ENCODE measurements at regions not wholly inside any gene's neighbourhood (a gene's known extent, or its start where the extent isn't known, plus 50 kb on each side); places are given as distances from the start of the nearest gene placed in this dataset.

DNA sequence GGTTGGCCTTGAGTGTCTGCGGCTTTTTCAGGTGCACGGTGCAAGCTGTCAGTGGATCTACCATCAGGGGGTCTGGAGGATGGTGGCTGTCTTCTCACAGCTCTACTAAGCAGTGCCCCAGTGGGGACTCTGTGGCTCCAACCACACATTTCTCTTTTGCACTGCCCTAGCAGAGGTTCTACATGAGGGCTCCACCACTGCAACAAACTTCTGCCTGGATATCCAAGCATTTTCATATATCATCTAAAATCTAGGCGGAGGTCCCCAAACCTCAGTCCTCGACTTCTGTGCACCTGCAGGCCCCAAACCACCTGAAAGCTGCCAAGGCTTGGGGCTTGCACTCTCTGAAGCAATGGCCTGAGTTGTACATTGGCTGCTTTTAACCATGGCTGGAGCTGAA lies 601.5 kb downstream of the MTRR start:
- no peaks in the 10 kb centered on the region for H3K4me1 ChIP-seq (ENCODE audit: insufficient read depth, low read length)
- no peak overlapping the region for H3K4me3 ChIP-seq (ENCODE audit: low read length)
- no peak for DNase-seq
- Mint-ChIP-seq H3K27me3 (no peaks in the 10 kb centered on the region), H3K27ac (no peak overlapping the region), H3K4me3 (no peak overlapping the region), H3K9me3 (peaks cover 4 to 16% (median 13%) of the 10 kb centered on the region in 5 donors), H3K36me3 (no peaks in the 10 kb centered on the region), H3K4me1 (no peaks in the 10 kb centered on the region)
- POLR2A ChIA-PET, result no interaction called here
- H3K27me3 ChIP-seq (ENCODE audit: insufficient read depth, low read length, poor library complexity, severe bottlenecking), result no peaks in the 10 kb centered on the region
- no peak overlapping the region for H3K27ac ChIP-seq (ENCODE audit: low read depth, low read length)
- no peaks in the 10 kb centered on the region for H3K36me3 ChIP-seq (ENCODE audit: insufficient read depth, low read length)
- CTCF ChIA-PET, result no interaction called here
- no peaks in the 10 kb centered on the region for H3K9me3 ChIP-seq (ENCODE audit: low read length)

DNA sequence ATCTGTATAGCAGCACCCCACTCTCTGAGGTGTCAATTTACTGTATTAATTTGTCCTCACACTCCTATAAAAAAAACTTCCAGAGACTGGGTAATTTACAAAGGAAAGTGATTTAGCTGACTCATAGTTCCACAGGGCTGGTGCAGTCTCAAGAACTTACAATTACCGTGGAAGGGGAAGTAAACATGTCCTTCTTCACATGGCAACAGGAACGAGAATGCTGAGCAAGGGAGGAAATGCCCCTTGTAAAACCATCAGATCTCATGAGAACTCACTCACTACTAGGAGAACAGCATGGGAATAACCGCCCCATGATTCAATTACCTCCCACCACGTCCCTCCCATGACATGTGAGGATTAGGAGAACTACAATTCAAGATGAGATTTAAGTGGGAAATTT lies 602.6 kb downstream of the MTRR start:
- Mint-ChIP-seq H3K27me3 (no peaks in the 10 kb centered on the region), H3K4me1 (no peaks in the 10 kb centered on the region), H3K9me3 (peaks cover 4 to 19% (median 13%) of the 10 kb centered on the region in 5 donors), H3K36me3 (no peaks in the 10 kb centered on the region), H3K4me3 (no peak overlapping the region), H3K27ac (no peak overlapping the region)
- Histone ChIP-seq H3K4me3 (ENCODE audit: low read length) (no peak overlapping the region), H3K36me3 (ENCODE audit: insufficient read depth, low read length) (no peaks in the 10 kb centered on the region), H3K4me1 (ENCODE audit: insufficient read depth, low read length) (no peaks in the 10 kb centered on the region), H3K27me3 (ENCODE audit: insufficient read depth, low read length, poor library complexity, severe bottlenecking) (no peaks in the 10 kb centered on the region), H3K9me3 (ENCODE audit: low read length) (no peaks in the 10 kb centered on the region), H3K27ac (ENCODE audit: low read depth, low read length) (no peak overlapping the region)
- DNase-seq, result no peak
- POLR2A ChIA-PET, result no interaction called here
- CTCF ChIA-PET, result no interaction called here

DNA sequence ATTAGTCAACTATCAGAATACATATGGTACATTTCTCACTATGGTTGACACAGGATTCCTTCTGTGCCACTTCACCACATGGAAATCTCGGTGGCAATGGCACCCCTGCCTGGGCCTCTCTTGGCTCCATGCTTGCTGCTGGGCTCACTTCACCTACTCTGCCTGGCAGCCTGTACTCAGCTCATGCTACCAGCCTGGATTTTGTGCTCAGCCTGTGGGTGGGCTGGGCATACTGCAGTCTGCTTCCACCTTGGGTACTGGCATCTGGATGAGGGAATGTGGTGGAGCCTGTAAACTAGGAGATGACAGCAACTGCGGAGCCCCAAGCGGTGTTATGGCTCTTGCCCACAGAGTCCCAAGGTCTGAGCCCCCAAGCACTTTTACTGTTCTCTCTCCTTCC lies 604.1 kb downstream of the MTRR start:
- Mint-ChIP-seq H3K36me3 (no peaks in the 10 kb centered on the region), H3K9me3 (peaks cover 4 to 19% (median 13%) of the 10 kb centered on the region in 5 donors), H3K27ac (no peak overlapping the region), H3K4me3 (no peak overlapping the region), H3K27me3 (no peaks in the 10 kb centered on the region), H3K4me1 (no peaks in the 10 kb centered on the region)
- ChIA-PET POLR2A (no interaction called here), CTCF (no interaction called here)
- Histone ChIP-seq H3K4me3 (ENCODE audit: low read length) (no peak overlapping the region), H3K27ac (ENCODE audit: low read depth, low read length) (no peak overlapping the region), H3K36me3 (ENCODE audit: insufficient read depth, low read length) (no peaks in the 10 kb centered on the region), H3K27me3 (ENCODE audit: insufficient read depth, low read length, poor library complexity, severe bottlenecking) (no peaks in the 10 kb centered on the region), H3K9me3 (ENCODE audit: low read length) (no peaks in the 10 kb centered on the region), H3K4me1 (ENCODE audit: insufficient read depth, low read length) (no peaks in the 10 kb centered on the region)
- DNase-seq, result no peak

GRCh38 chr5:8473827-8474568 lies 605.0 kb downstream of the MTRR start:
- H3K4me1 Mint-ChIP-seq, result no peaks in the 10 kb centered on the region
- H3K27me3 Mint-ChIP-seq, result no peaks in the 10 kb centered on the region
- Histone ChIP-seq H3K9me3 (ENCODE audit: low read length) (no peaks in the 10 kb centered on the region), H3K4me3 (ENCODE audit: low read length) (no peak overlapping the region), H3K4me1 (ENCODE audit: insufficient read depth, low read length) (no peaks in the 10 kb centered on the region), H3K27ac (ENCODE audit: low read depth, low read length) (no peak overlapping the region), H3K36me3 (ENCODE audit: insufficient read depth, low read length) (no peaks in the 10 kb centered on the region), H3K27me3 (ENCODE audit: insufficient read depth, low read length, poor library complexity, severe bottlenecking) (no peaks in the 10 kb centered on the region)
- H3K9me3 Mint-ChIP-seq, result peaks cover 8 to 21% (median 12%) of the 10 kb centered on the region in 5 donors
- ChIA-PET CTCF (no interaction called here), POLR2A (no interaction called here)
- no peak for DNase-seq
- H3K36me3 Mint-ChIP-seq, result no peaks in the 10 kb centered on the region
- H3K4me3 Mint-ChIP-seq, result peak overlapping the region in 1 of 7 donors; percentile 8
- H3K27ac Mint-ChIP-seq, result no peak overlapping the region

GRCh38 chr5:8474569-8474930 lies 605.6 kb downstream of the MTRR start:
- no peaks in the 10 kb centered on the region for H3K27me3 ChIP-seq (ENCODE audit: insufficient read depth, low read length, poor library complexity, severe bottlenecking)
- Mint-ChIP-seq H3K4me1 (no peaks in the 10 kb centered on the region), H3K27me3 (no peaks in the 10 kb centered on the region), H3K4me3 (no peak overlapping the region), H3K27ac (no peak overlapping the region), H3K9me3 (peaks cover 8 to 21% (median 12%) of the 10 kb centered on the region in 5 donors), H3K36me3 (no peaks in the 10 kb centered on the region)
- H3K9me3 ChIP-seq (ENCODE audit: low read length), result no peaks in the 10 kb centered on the region
- H3K4me1 ChIP-seq (ENCODE audit: insufficient read depth, low read length), result no peaks in the 10 kb centered on the region
- no peak overlapping the region for H3K27ac ChIP-seq (ENCODE audit: low read depth, low read length)
- DNase-seq, result no peak
- H3K36me3 ChIP-seq (ENCODE audit: insufficient read depth, low read length), result no peaks in the 10 kb centered on the region
- H3K4me3 ChIP-seq (ENCODE audit: low read length), result no peak overlapping the region
- ChIA-PET POLR2A (no interaction called here), CTCF (no interaction called here)

DNA sequence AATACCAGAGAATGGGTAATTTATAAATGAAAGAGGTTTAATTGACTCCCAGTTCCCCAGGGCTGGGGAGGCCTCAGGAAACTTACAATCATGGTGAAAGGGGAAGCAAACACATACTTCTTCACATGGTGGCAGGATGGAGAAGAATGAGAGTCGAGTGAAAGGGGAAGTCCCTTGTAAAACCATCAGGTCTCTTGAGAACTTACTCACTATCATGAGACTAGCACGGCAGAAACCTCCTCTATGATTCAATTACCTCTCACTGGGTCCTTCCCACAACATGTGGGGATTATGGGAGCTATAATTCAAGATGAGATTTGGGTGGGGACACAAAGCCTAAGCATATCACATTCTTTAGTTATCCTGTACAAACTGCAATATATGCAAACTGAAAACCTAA lies 609.4 kb downstream of the MTRR start:
- Mint-ChIP-seq H3K4me3 (no peak overlapping the region), H3K27ac (no peak overlapping the region), H3K27me3 (no peaks in the 10 kb centered on the region), H3K36me3 (no peaks in the 10 kb centered on the region), H3K9me3 (peaks cover 0 to 8% (median 4%) of the 10 kb centered on the region in 5 donors), H3K4me1 (no peaks in the 10 kb centered on the region)
- Histone ChIP-seq H3K27ac (ENCODE audit: low read depth, low read length) (no peak overlapping the region), H3K36me3 (ENCODE audit: insufficient read depth, low read length) (no peaks in the 10 kb centered on the region), H3K4me3 (ENCODE audit: low read length) (no peak overlapping the region), H3K9me3 (ENCODE audit: low read length) (no peaks in the 10 kb centered on the region), H3K27me3 (ENCODE audit: insufficient read depth, low read length, poor library complexity, severe bottlenecking) (no peaks in the 10 kb centered on the region), H3K4me1 (ENCODE audit: insufficient read depth, low read length) (no peaks in the 10 kb centered on the region)
- no peak for DNase-seq
- POLR2A ChIA-PET, result no interaction called here
- CTCF ChIA-PET, result no interaction called here

DNA sequence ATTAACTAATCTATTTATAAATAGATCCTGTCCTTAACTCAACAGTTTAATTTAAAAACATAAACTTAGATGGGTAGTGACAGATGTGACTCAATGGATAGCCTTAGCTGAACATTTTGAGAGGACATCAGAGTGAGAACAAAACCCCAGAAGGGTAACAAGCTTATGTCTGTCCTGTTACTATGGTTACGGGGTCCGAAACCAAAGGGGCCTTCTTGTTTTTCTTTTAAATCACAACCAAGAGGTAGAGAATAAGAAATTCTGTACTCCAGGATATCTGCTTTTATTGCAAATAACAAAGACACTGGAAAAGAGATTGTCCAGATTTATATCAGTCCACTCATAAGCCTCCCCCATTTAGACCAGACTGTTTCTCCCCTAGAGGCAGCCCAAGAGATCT lies 612.1 kb downstream of the MTRR start:
- Mint-ChIP-seq H3K9me3 (peaks cover 0 to 6% (median 3%) of the 10 kb centered on the region in 5 donors), H3K4me1 (no peaks in the 10 kb centered on the region), H3K27me3 (no peaks in the 10 kb centered on the region), H3K27ac (no peak overlapping the region), H3K4me3 (no peak overlapping the region), H3K36me3 (no peaks in the 10 kb centered on the region)
- Histone ChIP-seq H3K27ac (ENCODE audit: low read depth, low read length) (no peak overlapping the region), H3K36me3 (ENCODE audit: insufficient read depth, low read length) (no peaks in the 10 kb centered on the region), H3K27me3 (ENCODE audit: insufficient read depth, low read length, poor library complexity, severe bottlenecking) (no peaks in the 10 kb centered on the region), H3K4me3 (ENCODE audit: low read length) (no peak overlapping the region), H3K4me1 (ENCODE audit: insufficient read depth, low read length) (no peaks in the 10 kb centered on the region), H3K9me3 (ENCODE audit: low read length) (no peaks in the 10 kb centered on the region)
- CTCF ChIA-PET, result interaction anchor here (1.0 kb wide), 1 partner anchor 9 kb away, joined by 3 read pairs; no protein-coding TSS in a partner anchor
- DNase-seq, result no peak
- POLR2A ChIA-PET, result no interaction called here

DNA sequence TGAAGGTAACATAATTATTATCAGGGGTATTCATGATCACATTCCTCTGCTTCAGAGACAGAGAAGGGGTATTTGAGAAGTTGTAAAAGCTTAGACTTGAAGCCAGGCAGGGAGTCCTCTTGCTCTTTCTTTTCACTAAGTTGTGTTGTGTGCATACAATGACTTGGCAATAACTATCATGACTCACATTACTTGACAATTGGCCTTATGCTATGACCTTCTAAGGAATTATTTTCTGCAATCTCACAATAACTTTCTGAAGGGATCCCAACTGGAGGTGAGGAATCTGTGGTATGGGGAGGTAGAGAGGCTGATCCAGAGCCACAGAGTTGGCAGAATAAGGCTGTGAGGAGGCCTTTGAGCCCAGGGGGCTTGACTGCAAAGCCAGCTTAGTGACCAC lies 622.3 kb downstream of the MTRR start:
- H3K36me3 Mint-ChIP-seq, result no peaks in the 10 kb centered on the region
- Histone ChIP-seq H3K36me3 (ENCODE audit: insufficient read depth, low read length) (no peaks in the 10 kb centered on the region), H3K9me3 (ENCODE audit: low read length) (no peaks in the 10 kb centered on the region), H3K4me3 (ENCODE audit: low read length) (no peak overlapping the region), H3K4me1 (ENCODE audit: insufficient read depth, low read length) (no peaks in the 10 kb centered on the region), H3K27ac (ENCODE audit: low read depth, low read length) (no peak overlapping the region), H3K27me3 (ENCODE audit: insufficient read depth, low read length, poor library complexity, severe bottlenecking) (no peaks in the 10 kb centered on the region)
- H3K9me3 Mint-ChIP-seq, result peaks cover 10 to 25% (median 18%) of the 10 kb centered on the region in 5 donors
- no peak overlapping the region for H3K27ac Mint-ChIP-seq
- no peak for DNase-seq
- H3K4me3 Mint-ChIP-seq, result peak overlapping the region in 1 of 7 donors; percentile 23
- POLR2A ChIA-PET, result no interaction called here
- H3K4me1 Mint-ChIP-seq, result no peaks in the 10 kb centered on the region
- CTCF ChIA-PET, result no interaction called here
- H3K27me3 Mint-ChIP-seq, result no peaks in the 10 kb centered on the region

GRCh38 chr5:8493176-8493575 lies 624.2 kb downstream of the MTRR start:
- ChIA-PET CTCF (no interaction called here), POLR2A (no interaction called here)
- Mint-ChIP-seq H3K4me1 (no peaks in the 10 kb centered on the region), H3K27me3 (no peaks in the 10 kb centered on the region), H3K36me3 (no peaks in the 10 kb centered on the region), H3K27ac (no peak overlapping the region), H3K9me3 (peaks cover 21 to 29% (median 24%) of the 10 kb centered on the region in 5 donors), H3K4me3 (no peak overlapping the region)
- Histone ChIP-seq H3K4me1 (ENCODE audit: insufficient read depth, low read length) (no peaks in the 10 kb centered on the region), H3K9me3 (ENCODE audit: low read length) (no peaks in the 10 kb centered on the region), H3K4me3 (ENCODE audit: low read length) (no peak overlapping the region), H3K27ac (ENCODE audit: low read depth, low read length) (no peak overlapping the region), H3K36me3 (ENCODE audit: insufficient read depth, low read length) (no peaks in the 10 kb centered on the region), H3K27me3 (ENCODE audit: insufficient read depth, low read length, poor library complexity, severe bottlenecking) (no peaks in the 10 kb centered on the region)
- no peak for DNase-seq

Measured in CD8-positive, alpha-beta memory T cell (primary cell).